Cardiac fibroblast (primary cell): ENCODE measurements at regions not wholly inside any gene's neighbourhood (a gene's known extent, or its start where the extent isn't known, plus 50 kb on each side); places are given as distances from the start of the nearest gene placed in this dataset.

Experiments
- DNase-seq, 2 donors: peaks; one replicate each; pipeline versions ENCODE4 v3.0.0 to v3.0.0-alpha.2; 2010; ENCODE audit warnings: low read depth in 2 of 2
- H3K4me3 ChIP-seq, 2 donors: replicated peaks in 1 of 2; 1 replicate in 1 of 2; 2 replicates in 1 of 2; pipeline ENCODE4 v1.5.1; 2011; ENCODE audit warnings: low read depth in 2 of 2, low read length in 2 of 2, mild to moderate bottlenecking in 2 of 2, moderate library complexity in 1 of 2
- TF ChIP-seq, protein P1 (sequence below): IDR thresholded peaks from one replicate; pipeline ENCODE4 v1.5.1; 2011; ENCODE audit warnings: low read depth, mild to moderate bottlenecking, low read length, inconsistent platforms

DNA sequence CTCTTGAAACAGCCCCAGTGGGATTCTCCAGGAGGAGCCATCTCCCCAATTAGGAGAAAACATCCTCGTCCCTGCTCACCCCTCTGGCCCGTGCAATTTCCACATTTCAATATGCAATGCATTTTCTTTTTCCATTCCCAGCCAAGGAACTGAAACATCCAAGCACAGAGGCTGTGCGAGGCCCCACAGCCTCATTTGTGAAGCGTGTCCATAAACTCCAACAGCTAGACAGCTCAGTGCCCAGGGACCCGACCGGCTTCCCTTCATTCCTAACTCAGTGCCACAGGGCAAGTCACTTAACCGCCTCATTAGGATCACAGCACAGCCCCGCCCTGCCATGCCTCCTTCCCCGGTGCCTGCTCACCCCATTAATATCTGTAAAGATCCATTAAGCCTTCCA is 204.2 kb upstream of the IGF1R start:
- DNase-seq, result no peak
- H3K4me3 ChIP-seq, result no peak overlapping the region
- TF ChIP-seq, protein P1, sequence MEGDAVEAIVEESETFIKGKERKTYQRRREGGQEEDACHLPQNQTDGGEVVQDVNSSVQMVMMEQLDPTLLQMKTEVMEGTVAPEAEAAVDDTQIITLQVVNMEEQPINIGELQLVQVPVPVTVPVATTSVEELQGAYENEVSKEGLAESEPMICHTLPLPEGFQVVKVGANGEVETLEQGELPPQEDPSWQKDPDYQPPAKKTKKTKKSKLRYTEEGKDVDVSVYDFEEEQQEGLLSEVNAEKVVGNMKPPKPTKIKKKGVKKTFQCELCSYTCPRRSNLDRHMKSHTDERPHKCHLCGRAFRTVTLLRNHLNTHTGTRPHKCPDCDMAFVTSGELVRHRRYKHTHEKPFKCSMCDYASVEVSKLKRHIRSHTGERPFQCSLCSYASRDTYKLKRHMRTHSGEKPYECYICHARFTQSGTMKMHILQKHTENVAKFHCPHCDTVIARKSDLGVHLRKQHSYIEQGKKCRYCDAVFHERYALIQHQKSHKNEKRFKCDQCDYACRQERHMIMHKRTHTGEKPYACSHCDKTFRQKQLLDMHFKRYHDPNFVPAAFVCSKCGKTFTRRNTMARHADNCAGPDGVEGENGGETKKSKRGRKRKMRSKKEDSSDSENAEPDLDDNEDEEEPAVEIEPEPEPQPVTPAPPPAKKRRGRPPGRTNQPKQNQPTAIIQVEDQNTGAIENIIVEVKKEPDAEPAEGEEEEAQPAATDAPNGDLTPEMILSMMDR, result no peak

DNA sequence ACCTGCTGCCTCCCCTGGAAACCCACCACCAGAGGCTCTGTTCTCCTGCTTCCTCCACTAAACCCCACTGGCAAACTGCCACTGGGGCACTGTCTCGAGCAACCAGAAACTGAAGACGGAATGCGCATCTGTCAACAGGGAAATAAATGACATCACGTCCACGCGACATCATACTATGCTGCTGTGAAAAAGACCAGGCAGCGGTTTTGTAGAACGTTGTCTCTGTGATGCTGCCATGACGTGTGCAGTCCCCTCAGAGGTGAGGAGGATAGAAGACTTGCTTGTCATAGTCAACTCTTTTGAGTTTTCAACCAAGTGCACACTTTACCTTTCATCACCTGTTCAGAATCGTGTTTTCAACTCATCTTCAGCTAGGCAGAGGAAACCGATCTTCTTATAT is 203.0 kb upstream of the IGF1R start:
- no peak overlapping the region for H3K4me3 ChIP-seq
- no peak for DNase-seq
- TF ChIP-seq, protein P1, result no peak

DNA sequence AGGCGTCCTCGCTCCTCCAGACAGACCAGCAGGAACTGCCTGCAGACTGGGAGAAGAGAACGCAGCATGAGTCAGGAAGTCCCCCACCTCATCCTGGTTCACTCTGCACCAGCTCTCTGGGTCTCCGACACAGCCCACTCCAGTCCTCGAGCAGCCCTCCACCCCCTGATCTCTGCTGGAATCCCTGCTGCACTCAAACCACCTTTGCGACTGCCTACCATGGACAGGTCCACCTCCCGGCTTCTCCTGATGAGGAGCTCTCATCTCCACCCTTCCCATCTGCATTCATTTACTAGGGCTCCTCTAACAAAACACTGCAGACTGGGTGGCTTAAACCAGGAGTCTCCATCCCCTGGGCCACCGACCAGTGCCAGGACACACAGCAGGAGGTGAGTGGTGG is 202.3 kb upstream of the IGF1R start:
- no peak overlapping the region for H3K4me3 ChIP-seq
- no peak for DNase-seq
- TF ChIP-seq, protein P1, result no peak

DNA sequence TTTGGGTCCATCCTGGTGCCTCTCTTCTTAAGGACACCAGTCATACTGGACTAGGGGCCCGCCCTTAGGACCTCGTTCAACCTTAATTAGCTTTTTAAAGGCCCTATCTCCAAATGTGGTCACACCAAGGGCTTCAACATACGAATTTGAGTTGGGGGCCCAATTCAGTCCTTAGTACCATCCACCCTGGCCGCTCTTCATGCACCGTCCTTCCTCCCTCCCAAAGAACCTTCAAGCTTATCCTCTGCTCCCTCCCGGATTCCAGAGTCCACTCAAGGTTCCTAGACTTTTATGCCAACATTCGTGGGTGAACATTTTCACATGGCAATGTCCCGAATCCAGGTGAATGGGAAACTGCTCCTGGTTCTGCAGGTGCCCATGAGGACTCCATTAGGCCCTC is 201.3 kb upstream of the IGF1R start:
- no peak for DNase-seq
- TF ChIP-seq, protein P1, result no peak

DNA sequence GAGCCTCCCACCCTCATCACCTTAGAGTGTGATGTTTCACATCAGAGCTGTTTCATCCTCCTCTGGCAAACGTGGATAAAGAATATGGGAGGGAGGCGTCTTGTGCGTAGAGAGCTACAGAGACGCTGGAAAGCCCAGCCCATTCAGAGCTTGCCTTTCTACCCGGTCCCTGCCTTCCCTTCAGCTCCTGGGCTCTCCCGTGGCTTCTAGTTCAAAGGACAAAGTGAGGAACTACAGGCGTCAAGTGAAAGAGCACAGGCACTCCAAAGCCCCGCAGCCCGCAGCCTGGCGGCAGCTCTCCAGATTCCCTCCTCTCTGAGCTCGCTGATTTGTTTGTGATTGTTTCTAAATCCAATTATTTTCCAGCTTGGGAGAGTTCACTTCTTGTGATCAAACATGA is 197.1 kb upstream of the IGF1R start:
- H3K4me3 ChIP-seq, result no peak overlapping the region
- TF ChIP-seq, protein P1, result no peak
- no peak for DNase-seq

More for the DNA sequence above, 201.3 kb upstream of the IGF1R start:
- no peak overlapping the region for H3K4me3 ChIP-seq

DNA sequence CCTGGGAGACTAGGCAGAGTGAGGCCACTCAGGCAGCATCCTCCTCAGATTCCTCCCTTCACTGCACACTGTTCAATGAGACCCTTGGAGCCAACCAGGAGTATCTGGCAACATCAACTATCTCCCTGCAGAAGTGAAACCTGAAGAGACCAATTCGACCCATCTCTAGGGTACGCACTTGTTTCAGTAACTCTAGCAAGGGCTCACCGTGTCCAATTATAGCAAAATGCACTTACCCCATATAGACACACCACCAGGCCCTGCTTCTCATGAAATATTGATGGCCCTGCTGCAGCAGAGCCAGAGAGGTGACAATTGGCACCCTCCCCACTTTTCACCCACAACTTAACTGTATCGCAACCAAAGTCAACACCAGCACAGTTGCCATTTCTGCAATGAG is 196.1 kb upstream of the IGF1R start:
- no peak for DNase-seq
- TF ChIP-seq, protein P1, result no peak
- no peak overlapping the region for H3K4me3 ChIP-seq

DNA sequence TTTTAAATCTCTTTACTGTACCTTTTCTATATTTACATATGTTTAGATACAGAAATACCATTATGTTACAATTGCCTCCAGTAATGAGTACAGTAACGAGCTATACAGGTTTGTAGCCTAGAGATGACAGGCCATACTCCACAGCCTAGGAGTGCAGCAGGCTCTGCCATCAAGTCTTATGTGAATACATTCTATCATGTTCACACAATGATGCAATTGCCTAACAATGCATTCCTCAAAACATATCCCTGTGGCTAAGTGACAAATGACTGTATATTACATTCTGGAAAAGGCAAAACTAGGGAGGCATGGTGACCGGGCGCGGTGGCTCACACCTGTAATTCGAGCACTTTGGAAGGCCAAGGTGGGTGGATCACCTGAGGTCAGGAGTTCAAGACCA is 192.4 kb upstream of the IGF1R start:
- no peak for DNase-seq
- H3K4me3 ChIP-seq, result no peak overlapping the region
- TF ChIP-seq, protein P1, result no peak
